ENCODE measurements at regions not wholly inside any gene's neighbourhood (a gene's known extent, or its start where the extent isn't known, plus 50 kb on each side); places are given as distances from the start of the nearest gene placed in this dataset.

DNA sequence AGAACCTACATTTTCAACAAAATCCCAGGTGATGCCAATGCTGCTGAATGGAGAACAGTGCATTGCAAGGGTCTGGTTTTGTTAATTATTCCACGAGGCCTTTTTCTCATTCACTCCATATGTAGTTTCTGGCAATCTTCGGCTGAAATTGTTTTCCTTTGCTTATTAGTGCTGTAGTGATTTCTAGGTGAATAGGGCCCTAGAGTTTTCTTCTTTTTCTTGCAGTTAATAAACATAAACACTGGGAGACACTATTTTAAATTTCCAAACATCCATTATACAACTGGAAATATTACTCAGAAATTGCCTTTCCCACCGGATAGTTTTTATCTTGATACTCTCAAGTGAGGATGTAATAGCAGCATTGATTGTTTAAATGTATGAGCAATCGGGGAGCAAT is 435.6 kb downstream of the XPNPEP1 start:
- H3K27me3 ChIP-seq (replicated peaks in 1 of 4; ENCODE audit: control extremely low read depth in 1 of 4, control insufficient read depth in 3 of 4, insufficient read depth in 4 of 4, low read length in 3 of 4), result no peaks in the 10 kb centered on the region
- CTCF ChIA-PET, result no interaction called here
- no CpG with 5 or more reads among the region's 4 CpGs for WGBS (ENCODE audit: insufficient coverage)
- ATAC-seq (ENCODE audit: low read depth), result no peak
- no peak overlapping the region for H3K4me3 ChIP-seq (ENCODE audit: control extremely low read depth in 1 of 5, extremely low read depth in 1 of 5, insufficient read depth in 1 of 5, low read depth in 2 of 5, low read length in 4 of 5)
- Mint-ChIP-seq H3K9me3 (ENCODE audit: insufficient read depth) (no peaks in the 10 kb centered on the region), H3K4me1 (no peaks in the 10 kb centered on the region), H3K27ac (no peak overlapping the region), H3K27me3 (no peaks in the 10 kb centered on the region), H3K4me3 (no peak overlapping the region)
- H3K9ac ChIP-seq (ENCODE audit: low read length), result no peak overlapping the region
- no peaks in the 10 kb centered on the region for H3K4me1 ChIP-seq (ENCODE audit: control insufficient read depth in 2 of 2, insufficient read depth in 2 of 2, low read length in 2 of 2)
- no peaks in the 10 kb centered on the region for H3K36me3 ChIP-seq (replicated peaks in 1 of 2; ENCODE audit: control extremely low read depth in 1 of 2, control insufficient read depth in 1 of 2, extremely low read depth in 1 of 2, insufficient read depth in 2 of 2, low read length in 1 of 2)
- H3K4me2 ChIP-seq (replicated peaks; ENCODE audit: low read depth, low read length, poor library complexity, severe bottlenecking), result no peak overlapping the region
- H3K27ac ChIP-seq (ENCODE audit: low read length in 2 of 2), result no peak overlapping the region
- no peak for DNase-seq
- intact Hi-C loops (cut with micrococcal nuclease), result no loop called here
- no peaks in the 10 kb centered on the region for H3K79me2 ChIP-seq (ENCODE audit: control insufficient read depth, insufficient read depth, low read length)
- H2AFZ ChIP-seq (ENCODE audit: insufficient read depth, low read depth, low read length, poor library complexity, severe bottlenecking), result no peak overlapping the region
- no peaks in the 10 kb centered on the region for H4K20me1 ChIP-seq (ENCODE audit: control insufficient read depth, insufficient read depth, low read length, poor library complexity, severe bottlenecking)
- H3K9me3 ChIP-seq (ENCODE audit: control extremely low read depth in 1 of 3, control insufficient read depth in 2 of 3, insufficient read depth in 1 of 3, low read length in 2 of 3), result no peaks in the 10 kb centered on the region
- TF ChIP-seq CTCF (IDR thresholded peaks at IDR 0.05) (no peak), EZH2 (IDR thresholded peaks at IDR 0.05; ENCODE audit: borderline replicate concordance, insufficient read depth, low read depth, low read length, poor library complexity, severe bottlenecking) (no peak)
- POLR2A ChIA-PET, result no interaction called here

- Histone ChIP-seq H3K27ac (ENCODE audit: low read length in 2 of 2) (no peak overlapping the region), H3K4me1 (ENCODE audit: control insufficient read depth in 2 of 2, insufficient read depth in 2 of 2, low read length in 2 of 2) (no peaks in the 10 kb centered on the region), H3K79me2 (ENCODE audit: control insufficient read depth, insufficient read depth, low read length) (no peaks in the 10 kb centered on the region), H3K4me3 (ENCODE audit: control extremely low read depth in 1 of 5, extremely low read depth in 1 of 5, insufficient read depth in 1 of 5, low read depth in 2 of 5, low read length in 4 of 5) (no peak overlapping the region), H2AFZ (ENCODE audit: insufficient read depth, low read depth, low read length, poor library complexity, severe bottlenecking) (no peak overlapping the region), H3K36me3 (replicated peaks in 1 of 2; ENCODE audit: control extremely low read depth in 1 of 2, control insufficient read depth in 1 of 2, extremely low read depth in 1 of 2, insufficient read depth in 2 of 2, low read length in 1 of 2) (no peaks in the 10 kb centered on the region), H3K9me3 (ENCODE audit: control extremely low read depth in 1 of 3, control insufficient read depth in 2 of 3, insufficient read depth in 1 of 3, low read length in 2 of 3) (no peaks in the 10 kb centered on the region), H3K4me2 (replicated peaks; ENCODE audit: low read depth, low read length, poor library complexity, severe bottlenecking) (no peak overlapping the region), H3K27me3 (replicated peaks in 1 of 4; ENCODE audit: control extremely low read depth in 1 of 4, control insufficient read depth in 3 of 4, insufficient read depth in 4 of 4, low read length in 3 of 4) (no peaks in the 10 kb centered on the region), H3K9ac (ENCODE audit: low read length) (no peak overlapping the region), H4K20me1 (ENCODE audit: control insufficient read depth, insufficient read depth, low read length, poor library complexity, severe bottlenecking) (no peaks in the 10 kb centered on the region)
- DNase-seq (no peak), ATAC-seq (ENCODE audit: low read depth) (no peak)
- Mint-ChIP-seq H3K27me3 (no peaks in the 10 kb centered on the region), H3K4me1 (no peaks in the 10 kb centered on the region), H3K4me3 (no peak overlapping the region), H3K9me3 (ENCODE audit: insufficient read depth) (no peaks in the 10 kb centered on the region), H3K27ac (no peak overlapping the region)
- POLR2A ChIA-PET, result no interaction called here
- no peak for TF ChIP-seq EZH2 (IDR thresholded peaks at IDR 0.05; ENCODE audit: borderline replicate concordance, insufficient read depth, low read depth, low read length, poor library complexity, severe bottlenecking)
- TF ChIP-seq CTCF (IDR thresholded peaks at IDR 0.05), result no peak
- CTCF ChIA-PET, result no interaction called here
- intact Hi-C loops (cut with micrococcal nuclease), result no loop called here
These were observed 442.5 kb downstream of the XPNPEP1 start for GRCh38 chr10:109480836-109481235.

All from B cell (primary cell).